Gastroesophageal sphincter (tissue), 4 donors: ENCODE measurements at regions not wholly inside any gene's neighbourhood (a gene's known extent, or its start where the extent isn't known, plus 50 kb on each side); places are given as distances from the start of the nearest gene placed in this dataset.
"Not testable (repeated sequence)": the region's sequence is repeated elsewhere in the genome, so short reads cannot be mapped to it uniquely, and the experiment has no call there.

ENCODE experiments used
- ATAC-seq: fragments of 150-250 bp; one replicate; pipeline ENCODE4 v1.9.1; 2016; ENCODE audit warnings: mild to moderate bottlenecking, moderate library complexity
- H3K27ac ChIP-seq, 4 donors: fragments of 200-600 bp; sonication (generic) in 3 of 4; 1 replicate in 3 of 4; 2 replicates in 1 of 4; pipeline ENCODE4 v1.5.1; 2016 to 2019
- H3K27me3 ChIP-seq: fragments of 200-600 bp; sonication (generic); one replicate; pipeline ENCODE4 v1.5.1; 2019
- H3K36me3 ChIP-seq, 2 donors: fragments of 200-600 bp; sonication (generic); one replicate each; pipeline ENCODE4 v1.5.1; 2019; ENCODE audit warnings: control low read depth in 1 of 2
- H3K4me1 ChIP-seq, 3 donors: fragments of 200-600 bp; sonication (generic); 1 replicate in 2 of 3; 2 replicates in 1 of 3; pipeline ENCODE4 v1.5.1; 2016 to 2019; ENCODE audit warnings: control low read depth in 2 of 3
- H3K4me3 ChIP-seq, 2 donors: fragments of 200-600 bp; sonication (generic); one replicate each; pipeline ENCODE4 v1.5.1; 2019; ENCODE audit warnings: mild to moderate bottlenecking in 1 of 2, moderate library complexity in 1 of 2
- H3K9me3 ChIP-seq, 3 donors: fragments of 200-600 bp; sonication (generic); one replicate each; pipeline ENCODE4 v1.5.1; 2017 to 2019; ENCODE audit warnings: control low read depth in 2 of 3
- CTCF ChIP-seq, 4 experiments: fragments of 200-600 bp in 2 of 4; fragments of 450-650 bp in 2 of 4; sonication (generic) in 1 of 4; IDR thresholded peaks; one replicate each; pipeline ENCODE4 v1.5.1; 2017 to 2019; ENCODE audit warnings: antibody characterized with exemption in 4 of 4, mild to moderate bottlenecking in 2 of 4, moderate library complexity in 2 of 4
- EP300 ChIP-seq: sonication (generic); formaldehyde crosslinking; IDR thresholded peaks from one replicate; pipeline ENCODE4 v1.6.1; 2017; ENCODE audit warnings: antibody characterized with exemption, mild to moderate bottlenecking
- POLR2A ChIP-seq, 2 donors: fragments of 450-650 bp; IDR thresholded peaks; one replicate each; pipeline ENCODE4 v1.6.1; 2017; ENCODE audit warnings: antibody characterized with exemption in 2 of 2, mild to moderate bottlenecking in 2 of 2, moderate library complexity in 1 of 2
- POLR2AphosphoS5 ChIP-seq: sonication (generic); formaldehyde crosslinking; IDR thresholded peaks from one replicate; pipeline ENCODE4 v1.6.1; 2017; ENCODE audit warnings: antibody characterized with exemption
- WGBS, 2 donors: methylation state at CpG; one replicate each; pipeline ENCODE4 v1.1.5; 2018; ENCODE audit warnings: low coverage in 1 of 2; 5-methylcytosine and 5-hydroxymethylcytosine counted together

GRCh38 chr7:359226-359765 lies 69.3 kb downstream of the FOXL3 start:
- 80% methylated on average over 1 of the region's 19 CpGs for WGBS, 2 donors
- Histone ChIP-seq H3K9me3 (peaks cover 0 to 10% (median 0%) of the 10 kb centered on the region in 3 donors), H3K27ac (no peak overlapping the region), H3K27me3 (peaks cover 48% of the 10 kb centered on the region), H3K4me1 (no peaks in the 10 kb centered on the region), H3K4me3 (no peak overlapping the region), H3K36me3 (no peaks in the 10 kb centered on the region)
- no peak for ATAC-seq
- TF ChIP-seq EP300 (no peak), CTCF (IDR thresholded peaks at IDR 0.05) (no peak), POLR2A (IDR thresholded peaks at IDR 0.05) (no peak), POLR2AphosphoS5 (no peak)

GRCh38 chr7:359766-360361 lies 69.9 kb downstream of the FOXL3 start:
- Histone ChIP-seq H3K4me3 (no peak overlapping the region), H3K4me1 (no peaks in the 10 kb centered on the region), H3K27me3 (peaks cover 54% of the 10 kb centered on the region), H3K27ac (no peak overlapping the region), H3K36me3 (no peaks in the 10 kb centered on the region), H3K9me3 (peaks cover 0 to 10% (median 0%) of the 10 kb centered on the region in 3 donors)
- 30 to 54% methylated on average over 4 to 9 of the region's 25 CpGs for WGBS, 2 donors
- TF ChIP-seq POLR2AphosphoS5 = no peak
- TF ChIP-seq POLR2A (IDR thresholded peaks at IDR 0.05) = no peak
- no peak for TF ChIP-seq CTCF (IDR thresholded peaks at IDR 0.05)
- TF ChIP-seq EP300 = no peak
- ATAC-seq = no peak

GRCh38 chr7:360454-361100 lies 70.6 kb downstream of the FOXL3 start:
- H3K27me3 ChIP-seq = peaks cover 61% of the 10 kb centered on the region
- no peaks in the 10 kb centered on the region for H3K36me3 ChIP-seq
- TF ChIP-seq POLR2AphosphoS5 = no peak
- no peak for TF ChIP-seq POLR2A (IDR thresholded peaks at IDR 0.05)
- no peak for TF ChIP-seq EP300
- no peak for TF ChIP-seq CTCF (IDR thresholded peaks at IDR 0.05)
- 79 to 84% methylated on average over 23 to 26 of the region's 39 CpGs for WGBS, 2 donors
- H3K4me1 ChIP-seq = no peaks in the 10 kb centered on the region
- peaks cover 0 to 10% (median 0%) of the 10 kb centered on the region in 3 donors for H3K9me3 ChIP-seq
- ATAC-seq = no peak
- no peak overlapping the region for H3K27ac ChIP-seq
- H3K4me3 ChIP-seq = no peak overlapping the region

- peaks cover 63% of the 10 kb centered on the region for H3K27me3 ChIP-seq
- WGBS, 2 donors = 63 to 96% methylated on average over 3 to 13 of the region's 20 CpGs
- H3K9me3 ChIP-seq, H3K36me3 ChIP-seq, ATAC-seq, H3K27ac ChIP-seq, H3K4me1 ChIP-seq, H3K4me3 ChIP-seq: not testable (repeated sequence)
These were observed 71.2 kb downstream of the FOXL3 start for GRCh38 chr7:361182-361581.

- Histone ChIP-seq H3K4me3 (no peak overlapping the region), H3K9me3 (peaks cover 0 to 10% (median 0%) of the 10 kb centered on the region in 3 donors), H3K27ac (no peak overlapping the region), H3K36me3 (no peaks in the 10 kb centered on the region), H3K4me1 (peaks cover 0 to 5% (median 0%) of the 10 kb centered on the region in 3 donors), H3K27me3 (peaks cover 63% of the 10 kb centered on the region)
- no peak for TF ChIP-seq POLR2AphosphoS5
- TF ChIP-seq EP300 = no peak
- no peak for TF ChIP-seq POLR2A (IDR thresholded peaks at IDR 0.05)
- ATAC-seq = no peak
- WGBS, 2 donors = 56 to 69% methylated on average over 5 to 14 of the region's 18 CpGs
These were observed 71.9 kb downstream of the FOXL3 start for GRCh38 chr7:361680-362401.
